GM19438 (cell line): ENCODE measurements at regions not wholly inside any gene's neighbourhood (a gene's known extent, or its start where the extent isn't known, plus 50 kb on each side); places are given as distances from the start of the nearest gene placed in this dataset.

Experiments
- ATAC-seq: cut with Tn5 transposase; IDR thresholded peaks from one replicate; pipeline ENCODE4 v1.9.1; 2021; ENCODE audit warnings: low read depth; ENCODE audit not compliant: unreplicated experiment

DNA sequence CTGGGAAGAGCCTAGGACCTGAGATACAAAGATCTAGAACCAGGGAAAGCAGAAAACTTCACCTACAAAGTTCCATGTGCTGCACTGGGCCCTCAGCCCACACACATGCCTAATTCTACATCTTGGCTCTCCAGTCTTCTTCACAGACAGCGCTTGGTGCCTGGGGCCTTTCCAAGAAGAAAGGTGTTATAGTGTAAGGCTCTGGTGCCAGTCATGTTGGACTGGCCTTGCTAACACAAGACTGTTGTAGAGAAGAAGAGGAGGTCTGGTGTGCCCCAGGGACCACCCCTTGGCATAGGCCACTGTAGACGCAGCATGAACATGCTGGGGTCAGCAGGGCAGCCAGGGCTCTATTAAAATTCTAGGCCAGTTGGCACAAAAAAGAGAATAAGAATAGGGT, 226.2 kb upstream of the CTNNB1 start:
- no peak for ATAC-seq

DNA sequence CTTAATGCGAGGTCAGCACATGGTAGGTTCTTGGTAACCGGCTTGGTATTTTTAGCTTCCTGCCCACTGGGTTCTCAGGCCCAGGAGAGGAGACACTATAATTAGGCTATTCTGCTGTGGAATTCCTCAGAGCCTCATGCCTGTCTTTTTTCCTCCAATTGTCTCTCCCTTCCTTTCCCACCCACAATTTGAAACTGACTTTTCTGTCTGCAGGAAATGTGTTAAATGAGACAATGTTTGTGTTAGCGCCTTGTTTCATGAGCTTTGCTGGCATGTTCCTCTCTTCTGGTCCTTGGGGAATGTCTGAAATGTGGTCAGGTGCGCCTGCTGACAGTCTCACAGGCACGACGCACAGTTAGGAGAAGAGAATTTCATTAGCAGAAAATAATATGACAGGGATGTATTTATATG, 223.6 kb upstream of the CTNNB1 start:
- ATAC-seq, result no peak

DNA sequence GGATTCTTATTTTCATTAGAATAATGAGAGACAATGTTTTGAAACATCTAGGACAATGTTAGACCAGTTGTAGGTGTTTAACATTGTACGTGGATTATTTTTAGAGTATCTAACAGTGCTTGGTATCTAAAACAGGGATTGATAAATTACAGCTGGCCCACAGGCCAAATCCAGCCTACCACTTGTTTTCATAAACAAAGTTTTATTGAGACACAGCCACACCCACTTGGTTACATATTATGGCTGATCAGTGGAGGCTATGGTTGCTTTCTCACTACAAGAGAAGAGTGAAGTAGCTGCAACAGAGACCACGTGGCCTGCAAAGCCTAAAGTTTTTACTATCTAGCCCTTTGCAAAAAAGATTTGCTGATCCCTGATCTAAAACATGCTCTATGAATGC, 223.1 kb upstream of the CTNNB1 start:
- no peak for ATAC-seq

GRCh38 chr3:40978442-40978841, 220.9 kb upstream of the CTNNB1 start:
- ATAC-seq, result no peak

GRCh38 chr3:40979962-40980361, 219.3 kb upstream of the CTNNB1 start:
- ATAC-seq, result no peak

GRCh38 chr3:40980467-40980866, 218.8 kb upstream of the CTNNB1 start:
- ATAC-seq, result no peak

GRCh38 chr3:40985195-40985594, 214.1 kb upstream of the CTNNB1 start:
- ATAC-seq, result no peak

DNA sequence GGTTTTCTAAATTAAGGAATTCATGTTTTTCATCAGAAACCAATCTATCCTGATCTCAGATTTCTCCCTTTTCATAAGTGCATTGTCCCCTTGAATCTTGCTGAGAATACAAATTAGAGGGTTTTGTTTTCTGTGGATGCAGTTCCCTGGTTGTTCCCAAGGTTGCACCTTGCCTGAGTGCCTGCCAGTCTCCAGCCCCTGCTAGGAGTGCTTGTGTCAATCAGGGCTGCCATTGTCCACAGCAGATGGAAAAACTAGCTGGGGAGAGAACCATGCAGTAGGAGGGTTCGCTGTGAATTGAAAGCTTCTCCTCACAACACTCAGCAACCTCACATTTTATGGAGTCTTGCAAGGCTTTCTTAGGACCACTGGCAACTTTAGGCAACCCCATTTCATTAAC, 210.8 kb upstream of the CTNNB1 start:
- no peak for ATAC-seq

GRCh38 chr3:40989141-40990061, 209.9 kb upstream of the CTNNB1 start:
- ATAC-seq, result no peak

- no peak for ATAC-seq
Observed at GRCh38 chr3:40990062-40990456, 209.2 kb upstream of the CTNNB1 start.

GRCh38 chr3:40992023-40992422, 207.3 kb upstream of the CTNNB1 start:
- no peak for ATAC-seq

DNA sequence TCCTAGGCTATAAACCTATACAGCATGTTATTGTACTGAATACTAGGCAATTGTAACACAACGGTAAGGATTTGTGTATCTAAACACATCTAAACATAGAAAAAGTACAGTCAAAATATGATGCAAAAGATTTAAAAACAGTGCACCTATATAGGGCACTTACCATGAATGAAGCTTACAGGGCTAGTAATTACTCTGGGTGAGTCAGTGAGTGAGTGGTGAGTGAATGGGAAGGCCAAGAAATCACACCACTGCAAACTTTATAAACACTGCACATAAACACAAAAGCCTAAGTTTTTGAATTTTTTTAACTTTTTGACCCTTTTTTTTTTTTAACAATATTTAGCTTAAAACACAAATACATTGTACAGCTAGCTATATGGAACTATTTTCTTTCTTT, 204.7 kb upstream of the CTNNB1 start:
- ATAC-seq, result no peak

DNA sequence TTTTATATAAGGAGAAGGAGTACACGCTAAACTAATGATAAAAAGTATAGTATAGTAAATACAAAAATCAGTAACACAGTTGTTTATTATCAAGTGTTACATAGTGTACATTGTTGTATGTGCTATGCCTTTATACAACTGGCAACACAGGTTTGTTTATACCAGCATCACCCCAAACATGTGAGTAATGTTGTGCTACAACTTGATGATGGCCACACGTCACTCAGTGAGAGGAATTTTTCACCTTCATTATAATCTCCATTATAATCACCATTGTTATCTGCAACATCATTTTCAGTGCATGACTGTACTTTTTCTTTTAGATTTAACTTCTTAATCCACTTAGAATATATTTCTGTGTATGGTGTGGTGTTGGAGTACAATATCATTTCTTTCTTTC, 204.0 kb upstream of the CTNNB1 start:
- ATAC-seq, result no peak

GRCh38 chr3:40996382-40996781, 202.9 kb upstream of the CTNNB1 start:
- no peak for ATAC-seq

GRCh38 chr3:40996827-40997710, 202.2 kb upstream of the CTNNB1 start:
- ATAC-seq, result no peak

DNA sequence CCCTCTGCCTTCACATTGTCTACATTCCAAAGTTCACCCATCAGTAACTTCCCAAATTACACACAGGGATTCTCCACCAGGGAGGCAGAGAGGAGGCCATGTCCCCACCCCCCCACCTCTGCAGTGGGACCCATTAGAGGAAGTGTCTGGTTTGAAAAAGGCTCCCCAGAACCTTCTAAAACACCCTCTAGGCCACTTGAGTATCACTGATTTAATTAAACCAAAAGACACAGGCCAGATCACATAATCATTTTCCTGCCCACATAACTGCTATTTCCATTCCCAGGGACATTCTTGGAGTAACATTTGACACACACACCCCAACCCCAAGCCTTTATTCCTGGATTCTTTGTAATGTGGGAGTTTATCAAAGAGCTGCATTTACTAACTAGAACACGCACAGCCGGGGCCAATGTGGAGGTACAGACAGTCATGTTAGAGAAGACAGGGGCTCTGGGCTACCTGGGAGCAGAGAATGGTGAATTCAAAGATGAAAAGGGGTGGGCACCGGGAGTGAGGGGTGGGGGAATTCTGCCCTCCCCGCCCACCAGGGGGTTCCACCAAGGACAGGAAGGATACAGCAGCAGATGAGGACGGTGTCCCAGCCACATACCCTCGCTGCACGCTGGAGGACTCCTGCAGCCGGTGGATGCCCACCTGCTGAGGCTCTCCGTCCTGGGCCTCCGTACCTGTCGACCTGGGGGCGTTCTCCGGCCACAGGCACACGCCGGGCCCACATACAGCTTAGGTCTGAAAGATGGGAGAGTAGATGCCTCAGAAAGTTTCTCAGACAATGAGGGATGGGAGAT, 201.4 kb upstream of the CTNNB1 start:
- no peak for ATAC-seq

GRCh38 chr3:40999682-41000081, 199.6 kb upstream of the CTNNB1 start:
- ATAC-seq, result no peak

DNA sequence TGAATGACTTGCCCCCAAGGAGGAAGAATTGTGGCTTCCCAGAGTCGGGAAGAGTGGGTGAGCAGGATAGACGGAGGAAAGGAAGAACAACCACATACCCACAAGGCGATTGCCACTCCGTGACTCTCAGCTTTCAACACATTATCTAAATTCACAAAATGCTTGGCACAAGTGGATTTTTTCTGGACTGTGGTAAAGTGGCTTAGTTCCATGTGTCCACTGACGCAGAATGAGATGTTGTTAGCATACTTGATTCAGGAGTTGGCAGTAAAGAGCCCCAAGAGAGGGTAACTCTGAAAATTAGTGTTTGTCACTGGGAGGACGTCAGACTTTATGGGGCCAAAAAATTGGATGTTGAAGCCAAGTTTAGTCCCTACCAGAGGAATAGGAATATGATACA, 198.8 kb upstream of the CTNNB1 start:
- no peak for ATAC-seq

GRCh38 chr3:41001556-41001955, 197.7 kb upstream of the CTNNB1 start:
- no peak for ATAC-seq

GRCh38 chr3:41002104-41002503, 197.2 kb upstream of the CTNNB1 start:
- ATAC-seq, result no peak

DNA sequence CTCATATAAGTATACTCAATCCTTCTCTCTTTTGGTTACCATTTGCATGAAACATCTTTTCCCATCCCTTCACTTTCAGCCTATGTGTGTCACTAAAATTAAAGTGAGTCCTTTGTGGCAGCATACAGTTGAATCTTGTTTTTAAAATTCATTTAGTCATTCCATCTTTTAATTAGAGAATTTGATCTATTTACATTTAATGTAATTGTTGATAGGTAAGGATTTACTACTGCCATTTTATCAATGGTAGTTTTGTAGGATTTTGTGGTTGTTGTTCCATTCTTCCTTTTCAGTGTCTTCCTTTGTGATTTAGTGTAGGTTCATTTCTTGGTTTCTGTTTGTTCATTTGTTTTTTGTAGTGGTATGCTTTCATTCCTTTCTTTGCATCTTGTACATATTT, 191.9 kb upstream of the CTNNB1 start:
- ATAC-seq, result no peak
